ENCODE measurements at regions not wholly inside any gene's neighbourhood (a gene's known extent, or its start where the extent isn't known, plus 50 kb on each side); places are given as distances from the start of the nearest gene placed in this dataset.
"Not testable (repeated sequence)": the region's sequence is repeated elsewhere in the genome, so short reads cannot be mapped to it uniquely, and the experiment has no call there.

DNA sequence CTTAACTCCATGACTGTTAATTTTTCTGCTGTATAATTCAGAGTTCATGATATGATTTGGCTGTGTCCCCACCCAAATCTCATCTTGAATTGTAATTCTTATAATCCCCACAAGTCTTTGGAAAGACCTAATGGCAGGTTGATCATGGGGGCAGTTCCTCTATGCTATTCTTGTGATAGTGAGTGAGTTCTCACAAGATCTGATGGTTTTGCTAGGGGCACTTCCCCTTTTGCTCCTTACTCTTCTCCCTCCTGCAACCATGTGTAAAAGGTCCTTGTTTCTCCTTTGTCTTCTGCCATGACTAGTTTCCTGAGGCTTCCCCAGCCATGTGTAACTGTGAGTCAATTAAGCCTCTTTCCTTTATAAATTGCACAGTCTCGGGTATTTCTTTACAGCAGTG is 1751.9 kb downstream of the ARAP2 start:
- DNase-seq (ENCODE audit: low spot score): no peak

- no peak for DNase-seq (ENCODE audit: low spot score)
Observed at GRCh38 chr4:34502086-34502485, 1742.2 kb downstream of the ARAP2 start.

GRCh38 chr4:34504731-34505130 is 1739.6 kb downstream of the ARAP2 start:
- DNase-seq (ENCODE audit: low spot score): not testable (repeated sequence)

- not testable (repeated sequence) for DNase-seq (ENCODE audit: low spot score)
Observed at GRCh38 chr4:34506511-34507092, 1737.7 kb downstream of the ARAP2 start.

DNA sequence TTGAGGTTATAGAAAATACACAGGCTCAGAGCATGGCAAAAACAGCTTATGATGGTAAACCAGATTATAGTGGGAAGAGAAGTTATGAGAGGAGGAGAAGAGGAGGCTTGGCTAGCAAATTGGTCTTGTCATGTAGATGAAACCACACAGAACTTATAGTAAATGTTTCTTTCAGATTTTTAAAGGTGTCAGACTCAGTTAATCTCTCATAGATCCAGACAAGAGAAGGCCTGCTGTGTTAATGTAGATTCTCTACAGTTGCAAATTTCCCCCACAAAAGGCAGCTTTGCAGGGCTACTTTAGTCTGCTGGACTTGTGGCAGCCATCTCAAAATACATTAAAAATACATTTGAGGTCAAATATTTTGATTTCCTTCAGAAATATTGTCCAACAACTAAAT is 1731.7 kb downstream of the ARAP2 start:
- DNase-seq (ENCODE audit: low spot score): no peak

DNA sequence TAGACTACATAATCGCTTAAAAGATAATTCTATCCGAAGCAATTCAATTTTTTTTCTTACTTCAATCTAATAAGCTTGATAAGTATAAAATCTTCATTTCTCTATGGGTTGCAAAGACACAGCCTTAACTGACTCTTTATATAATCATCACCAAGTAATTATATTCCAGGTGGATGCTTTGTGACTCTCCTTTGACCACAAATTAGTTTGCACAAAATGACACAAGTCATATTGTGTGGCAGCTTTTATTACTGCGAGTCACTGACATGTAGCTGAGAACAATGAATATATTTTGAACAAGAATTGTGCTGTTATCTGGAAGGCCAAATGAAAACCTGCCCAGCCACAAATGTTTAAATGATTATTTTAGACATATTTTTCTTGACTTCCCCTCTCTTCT is 1727.8 kb downstream of the ARAP2 start:
- DNase-seq (ENCODE audit: low spot score): no peak

GRCh38 chr4:34534916-34535315 is 1709.4 kb downstream of the ARAP2 start:
- DNase-seq (ENCODE audit: low spot score): no peak

- no peak for DNase-seq (ENCODE audit: low spot score)
Observed at GRCh38 chr4:34566091-34566490, 1678.2 kb downstream of the ARAP2 start.

DNA sequence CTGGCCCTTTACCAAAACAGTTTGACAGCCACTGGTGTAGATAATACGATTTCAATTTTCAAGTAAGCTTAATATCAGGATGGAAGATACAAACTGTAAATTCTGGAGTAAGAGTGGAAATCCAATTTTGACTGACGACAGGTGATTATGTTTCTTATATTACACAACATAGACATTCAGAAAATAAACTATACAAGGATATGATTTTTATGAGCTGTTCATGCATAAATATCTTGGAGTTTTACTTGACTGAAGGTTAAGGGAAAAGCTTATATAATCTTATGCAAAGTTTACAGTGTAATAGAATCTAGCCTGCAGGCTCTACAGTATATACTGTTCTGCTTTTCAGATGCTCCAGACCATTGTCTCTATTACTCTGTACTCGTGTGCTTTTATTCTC is 1672.3 kb downstream of the ARAP2 start:
- DNase-seq (ENCODE audit: low spot score): no peak

GRCh38 chr4:34615315-34615714 is 1629.0 kb downstream of the ARAP2 start:
- no peak for DNase-seq (ENCODE audit: low spot score)

GRCh38 chr4:34619531-34620162 is 1624.7 kb downstream of the ARAP2 start:
- no peak for DNase-seq (ENCODE audit: low spot score)

- DNase-seq (ENCODE audit: low spot score): no peak
Observed at GRCh38 chr4:34628471-34628870, 1615.8 kb downstream of the ARAP2 start.

DNA sequence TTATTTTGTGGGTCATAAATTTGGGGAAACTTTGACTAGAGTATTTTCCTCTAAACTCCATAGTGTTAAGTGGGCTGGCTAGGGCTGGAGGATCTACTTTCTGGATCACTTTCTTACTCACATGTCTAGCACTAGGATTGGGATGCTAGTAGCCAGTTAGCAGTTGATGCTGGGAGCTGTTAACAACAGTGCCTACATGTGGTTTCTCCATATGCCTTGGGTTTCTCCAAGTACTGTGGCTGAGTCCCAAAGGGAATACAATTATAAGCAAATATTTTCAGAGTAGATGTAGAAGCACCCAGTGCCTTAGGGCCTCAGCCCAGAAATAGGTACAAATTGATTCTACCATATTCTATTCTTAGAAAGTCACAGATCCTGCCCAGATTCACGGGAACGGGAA is 1614.9 kb downstream of the ARAP2 start:
- DNase-seq (ENCODE audit: low spot score): no peak

DNA sequence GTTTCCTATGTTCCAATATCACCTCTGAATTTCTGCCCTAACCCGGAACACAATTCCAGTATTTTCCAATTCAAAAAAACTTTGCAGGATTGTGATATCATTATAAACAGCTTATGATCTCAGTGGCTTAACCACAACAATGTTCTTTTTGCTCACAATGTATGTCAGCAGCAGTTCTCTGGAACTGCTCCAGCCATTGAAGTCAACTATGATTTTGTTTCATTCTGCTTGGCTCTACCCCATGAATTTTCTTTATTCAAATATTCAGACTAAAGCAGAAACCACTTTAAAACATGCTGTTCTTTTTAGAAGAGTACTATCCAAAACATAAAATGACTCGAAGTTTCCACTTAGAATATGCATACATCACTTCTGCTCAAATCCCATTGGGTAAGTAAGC is 1611.1 kb downstream of the ARAP2 start:
- no peak for DNase-seq (ENCODE audit: low spot score)

DNA sequence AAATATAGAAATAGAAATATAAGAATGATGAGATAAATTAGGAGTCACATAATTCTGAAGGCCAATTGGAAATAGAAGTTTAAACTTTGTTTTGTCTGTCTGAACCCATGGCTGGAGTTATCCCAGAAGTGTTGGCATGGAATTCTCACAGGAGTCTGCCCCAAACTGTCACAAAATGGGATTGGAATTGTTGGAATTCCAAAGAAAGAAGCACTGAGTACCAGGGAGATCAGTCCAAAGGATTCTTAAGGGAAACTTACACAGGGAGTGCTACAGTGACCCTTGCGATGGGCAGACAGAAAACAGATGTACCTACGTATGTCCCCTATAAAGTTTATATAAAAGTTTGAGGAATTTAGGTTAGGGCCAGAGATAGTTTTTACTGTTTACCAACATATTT is 1607.7 kb downstream of the ARAP2 start:
- DNase-seq (ENCODE audit: low spot score): no peak

DNA sequence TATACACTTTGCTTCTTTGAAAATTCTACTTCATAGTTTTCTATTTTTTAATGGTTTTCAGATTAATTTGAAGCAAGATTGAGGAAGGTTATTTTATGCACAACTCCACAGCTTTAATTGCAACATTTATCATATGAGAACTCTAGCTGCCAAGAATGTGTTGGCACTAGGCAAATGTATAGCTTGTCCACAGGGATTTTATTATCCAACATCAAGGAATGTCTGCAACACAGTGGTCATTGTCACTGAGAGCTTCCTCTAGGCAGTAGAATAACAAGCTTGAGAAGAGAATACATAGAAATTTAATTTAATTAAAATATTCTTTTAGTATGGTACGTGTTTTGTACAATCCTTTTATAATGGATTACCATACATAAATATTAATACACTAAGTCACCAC is 1600.8 kb downstream of the ARAP2 start:
- DNase-seq (ENCODE audit: low spot score): no peak

DNA sequence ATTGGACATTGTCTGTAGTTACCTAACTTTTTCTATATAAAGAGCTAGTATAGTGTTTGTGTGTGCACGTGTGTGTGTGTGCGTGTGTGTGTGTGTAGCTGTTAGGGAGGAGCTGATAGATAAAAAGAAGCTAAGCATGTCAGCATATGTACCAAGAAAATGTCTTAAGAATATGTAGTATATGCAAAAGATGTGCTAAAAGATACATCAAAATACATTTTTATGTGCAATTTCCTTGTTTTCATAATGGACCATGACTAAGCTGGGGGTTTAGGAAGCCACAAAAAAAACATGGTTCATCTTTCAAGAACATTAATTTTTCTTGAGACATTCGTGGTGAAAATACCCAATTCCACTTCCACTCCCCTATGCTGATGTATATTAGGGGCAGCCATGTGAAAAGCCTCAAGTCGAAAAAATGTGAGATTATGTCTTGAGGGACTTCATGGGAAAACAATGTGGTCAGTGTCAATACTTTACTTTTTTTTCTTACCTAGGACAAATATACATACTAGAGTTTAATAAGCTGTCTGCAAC is 1599.7 kb downstream of the ARAP2 start:
- DNase-seq (ENCODE audit: low spot score): no peak

DNA sequence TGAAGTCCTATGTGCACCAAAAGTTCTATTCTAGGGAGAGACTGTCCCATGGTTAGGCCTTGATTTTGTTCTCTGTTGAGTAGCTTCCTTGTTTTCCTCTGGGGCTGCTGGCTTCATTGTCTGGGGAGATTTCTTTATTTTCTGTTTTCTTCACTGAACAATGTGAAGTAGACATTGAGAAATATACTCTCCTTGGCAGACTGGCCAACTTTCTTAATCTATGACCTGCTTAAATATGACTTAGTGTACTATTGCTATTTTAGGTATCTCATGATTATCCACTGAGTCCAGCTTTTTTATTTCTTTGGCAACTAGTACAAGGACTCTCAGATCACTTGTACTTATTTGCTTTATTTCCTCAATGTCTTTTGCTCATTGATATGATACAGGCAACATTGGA is 1594.6 kb downstream of the ARAP2 start:
- no peak for DNase-seq (ENCODE audit: low spot score)

DNA sequence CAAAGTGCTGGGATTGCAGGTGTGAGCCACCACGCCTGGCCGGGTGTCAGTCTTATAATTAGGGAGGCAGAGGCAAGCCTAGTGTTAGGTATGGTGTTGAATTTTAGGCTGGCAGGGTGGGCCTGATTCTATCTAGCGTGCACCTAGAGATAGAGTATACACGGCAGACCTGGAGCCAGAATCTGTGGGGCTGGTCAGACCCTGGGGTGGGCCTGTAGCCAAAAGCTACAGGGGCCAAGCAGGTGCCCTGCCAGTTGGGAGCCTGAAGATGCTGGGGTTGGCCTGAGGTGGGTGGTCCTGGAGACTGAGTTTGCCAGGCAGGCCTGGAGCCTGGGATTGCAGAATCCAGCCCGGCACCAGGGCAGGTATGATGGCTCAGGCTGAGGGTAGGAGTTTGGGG is 1580.3 kb downstream of the ARAP2 start:
- no peak for DNase-seq (ENCODE audit: low spot score)

DNA sequence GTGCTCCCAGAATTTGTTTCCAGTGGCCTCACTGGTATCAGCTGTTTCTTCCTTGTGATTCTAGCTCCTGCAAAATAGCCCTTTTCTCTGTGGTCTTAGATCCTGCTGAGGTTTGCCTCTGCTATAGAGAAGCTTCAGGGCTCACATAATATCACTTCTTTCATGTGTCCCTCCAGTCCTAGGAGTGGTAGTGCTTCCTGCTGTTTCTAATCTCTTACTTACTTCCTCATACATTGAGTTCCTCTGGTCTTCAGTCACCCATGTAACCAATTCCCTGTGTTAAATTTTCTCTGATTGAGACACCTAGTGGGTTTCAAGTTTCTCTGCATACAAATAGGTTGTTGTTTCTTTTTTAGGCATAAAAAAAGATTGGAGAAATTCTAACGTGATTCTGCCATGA is 1567.9 kb downstream of the ARAP2 start:
- no peak for DNase-seq (ENCODE audit: low spot score)

GRCh38 chr4:34678431-34678830 is 1565.9 kb downstream of the ARAP2 start:
- DNase-seq (ENCODE audit: low spot score): no peak

DNA sequence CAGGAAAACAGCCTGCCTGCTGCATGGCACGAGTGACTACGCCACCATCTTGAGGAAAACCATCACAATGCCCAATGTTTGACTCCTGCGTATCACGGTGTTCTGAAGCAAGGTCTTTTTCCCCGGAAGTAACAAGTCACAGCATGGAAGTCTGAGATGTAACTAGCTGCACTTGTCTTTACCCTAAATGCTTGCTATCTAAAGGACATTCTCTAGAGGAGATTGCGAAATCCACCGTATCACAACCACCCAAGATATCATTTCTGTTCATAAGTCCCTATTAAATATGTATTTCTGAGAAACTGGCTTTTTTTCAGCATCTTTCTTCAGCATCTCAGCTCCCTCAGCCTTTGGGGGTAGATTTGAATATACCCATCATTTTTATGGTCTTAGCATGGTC is 1565.1 kb downstream of the ARAP2 start:
- no peak for DNase-seq (ENCODE audit: low spot score)

DNA sequence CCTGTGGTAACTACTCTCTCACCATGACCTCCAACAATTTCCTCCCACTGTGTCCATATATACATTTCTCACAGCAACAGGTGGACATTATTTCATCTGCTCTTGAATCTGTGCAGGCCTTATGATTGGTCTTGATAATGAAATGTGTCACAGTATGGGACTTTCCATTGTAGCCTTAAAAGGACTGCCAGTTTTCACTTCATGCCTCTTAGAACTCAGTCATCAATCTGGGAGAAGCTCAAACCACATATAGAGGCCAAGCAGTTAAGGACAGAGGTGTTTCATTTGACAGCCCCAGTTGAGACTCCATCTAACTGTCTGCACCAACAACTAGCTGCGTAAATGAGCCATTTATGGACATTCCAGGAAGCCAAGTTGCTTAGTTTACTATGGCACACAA is 1534.8 kb downstream of the ARAP2 start:
- DNase-seq (ENCODE audit: low spot score): no peak
